ENCODE measurements at regions not wholly inside any gene's neighbourhood (a gene's known extent, or its start where the extent isn't known, plus 50 kb on each side); places are given as distances from the start of the nearest gene placed in this dataset.

DNA sequence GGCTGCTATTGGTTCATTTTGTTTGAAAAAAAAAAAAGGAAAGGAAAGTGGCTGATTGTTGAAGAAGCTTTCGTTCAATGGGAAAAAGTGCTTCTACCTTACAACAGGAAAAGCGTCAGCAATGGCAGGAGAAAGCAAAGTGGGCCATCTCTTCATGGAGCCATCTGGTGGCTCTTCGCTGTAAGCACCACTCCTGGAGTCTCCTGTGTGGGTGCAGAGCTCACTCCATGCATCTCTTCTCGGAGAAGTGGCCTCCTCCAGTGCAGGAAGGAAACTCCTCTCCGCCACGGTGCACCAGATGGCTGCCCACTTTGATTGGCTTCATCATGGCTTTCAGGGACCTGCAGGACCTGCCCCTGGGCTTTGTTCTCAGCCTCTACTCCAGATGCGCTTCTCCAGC, 250.9 kb downstream of the PTEN start:
- FAIRE-seq (no peak), DNase-seq (ENCODE audit: low read depth) (peak; percentile 39)
- no peak overlapping the region for H3K4me3 ChIP-seq (ENCODE audit: low read depth, low read length)
- TF ChIP-seq, protein P1, sequence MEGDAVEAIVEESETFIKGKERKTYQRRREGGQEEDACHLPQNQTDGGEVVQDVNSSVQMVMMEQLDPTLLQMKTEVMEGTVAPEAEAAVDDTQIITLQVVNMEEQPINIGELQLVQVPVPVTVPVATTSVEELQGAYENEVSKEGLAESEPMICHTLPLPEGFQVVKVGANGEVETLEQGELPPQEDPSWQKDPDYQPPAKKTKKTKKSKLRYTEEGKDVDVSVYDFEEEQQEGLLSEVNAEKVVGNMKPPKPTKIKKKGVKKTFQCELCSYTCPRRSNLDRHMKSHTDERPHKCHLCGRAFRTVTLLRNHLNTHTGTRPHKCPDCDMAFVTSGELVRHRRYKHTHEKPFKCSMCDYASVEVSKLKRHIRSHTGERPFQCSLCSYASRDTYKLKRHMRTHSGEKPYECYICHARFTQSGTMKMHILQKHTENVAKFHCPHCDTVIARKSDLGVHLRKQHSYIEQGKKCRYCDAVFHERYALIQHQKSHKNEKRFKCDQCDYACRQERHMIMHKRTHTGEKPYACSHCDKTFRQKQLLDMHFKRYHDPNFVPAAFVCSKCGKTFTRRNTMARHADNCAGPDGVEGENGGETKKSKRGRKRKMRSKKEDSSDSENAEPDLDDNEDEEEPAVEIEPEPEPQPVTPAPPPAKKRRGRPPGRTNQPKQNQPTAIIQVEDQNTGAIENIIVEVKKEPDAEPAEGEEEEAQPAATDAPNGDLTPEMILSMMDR (IDR thresholded peaks at IDR 0.05; ENCODE audit: insufficient read depth, low read length, severe bottlenecking) = peak; percentile 72
- H3K36me3 ChIP-seq (ENCODE audit: control insufficient read depth, insufficient read depth, low read length) = no peaks in the 10 kb centered on the region
- H3K27me3 ChIP-seq (ENCODE audit: control insufficient read depth, insufficient read depth, low read length) = no peaks in the 10 kb centered on the region

DNA sequence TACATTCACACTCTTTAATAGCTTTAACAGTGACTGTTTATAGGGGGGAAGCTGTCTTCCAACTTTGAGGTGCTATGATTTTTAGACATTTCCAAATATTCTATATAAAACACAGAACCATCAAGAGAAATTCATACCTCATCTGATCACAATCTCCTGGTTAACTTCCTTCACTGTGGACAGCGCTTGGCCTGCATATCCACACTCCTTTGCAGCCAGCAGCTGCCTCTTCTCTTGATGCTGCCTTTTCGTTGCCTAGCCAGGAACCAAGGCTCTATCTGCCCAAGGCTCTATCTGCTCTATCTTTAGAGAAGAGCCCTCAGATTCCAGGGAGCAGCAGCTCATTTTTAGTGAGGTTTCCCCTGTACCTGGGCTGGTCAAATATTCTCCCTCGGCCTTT, 252.0 kb downstream of the PTEN start:
- Histone ChIP-seq H3K27me3 (ENCODE audit: control insufficient read depth, insufficient read depth, low read length) (no peaks in the 10 kb centered on the region), H3K36me3 (ENCODE audit: control insufficient read depth, insufficient read depth, low read length) (no peaks in the 10 kb centered on the region), H3K4me3 (ENCODE audit: low read depth, low read length) (no peak overlapping the region)
- no peak for DNase-seq (ENCODE audit: low read depth)
- TF ChIP-seq, protein P1 (IDR thresholded peaks at IDR 0.05; ENCODE audit: insufficient read depth, low read length, severe bottlenecking) = no peak
- no peak for FAIRE-seq

DNA sequence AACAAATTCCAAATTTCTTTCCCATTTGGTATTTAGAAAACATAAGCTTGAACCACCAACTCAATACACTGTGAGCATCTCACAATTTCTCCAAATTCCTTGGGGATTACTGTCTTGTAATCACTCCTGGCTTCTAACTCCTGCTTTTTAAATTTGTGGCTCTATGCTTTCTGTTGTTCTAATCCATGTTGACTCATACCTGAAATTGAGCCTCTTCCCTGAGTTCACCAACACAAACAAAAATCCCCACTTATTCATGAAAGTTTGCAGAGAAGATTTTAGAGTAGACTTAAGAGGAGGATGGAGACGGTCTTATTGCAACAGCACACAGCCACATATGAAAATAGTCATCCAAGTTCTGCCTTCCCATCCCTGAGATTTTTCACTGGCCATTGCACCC, 252.5 kb downstream of the PTEN start:
- no peaks in the 10 kb centered on the region for H3K36me3 ChIP-seq (ENCODE audit: control insufficient read depth, insufficient read depth, low read length)
- H3K27me3 ChIP-seq (ENCODE audit: control insufficient read depth, insufficient read depth, low read length) = no peaks in the 10 kb centered on the region
- DNase-seq (ENCODE audit: low read depth) (peak; percentile 74), FAIRE-seq (no peak)
- no peak overlapping the region for H3K4me3 ChIP-seq (ENCODE audit: low read depth, low read length)
- TF ChIP-seq, protein P1 (IDR thresholded peaks at IDR 0.05; ENCODE audit: insufficient read depth, low read length, severe bottlenecking) = no peak

DNA sequence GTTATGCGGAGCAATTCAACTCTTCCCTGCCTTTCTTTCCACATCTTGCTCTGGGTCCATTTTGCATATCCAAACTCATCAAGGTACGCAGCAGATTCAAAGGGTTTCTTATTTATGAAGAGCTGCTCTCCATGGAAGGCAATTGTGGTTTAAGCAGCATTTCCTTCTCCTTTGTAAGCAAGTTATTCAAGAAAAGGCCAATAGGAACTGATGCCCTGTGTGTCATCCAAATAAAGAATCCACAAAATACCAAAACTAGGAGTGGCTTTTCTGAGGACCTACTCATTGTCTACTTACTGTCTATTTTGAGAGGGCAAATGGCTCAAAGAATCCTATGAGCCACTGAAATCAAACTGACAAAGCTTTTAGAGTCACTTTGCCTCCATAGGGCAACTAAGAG, 253.1 kb downstream of the PTEN start:
- peak; percentile 59 for DNase-seq (ENCODE audit: low read depth)
- TF ChIP-seq, protein P1 (IDR thresholded peaks at IDR 0.05; ENCODE audit: insufficient read depth, low read length, severe bottlenecking) = no peak
- no peak for FAIRE-seq
- Histone ChIP-seq H3K36me3 (ENCODE audit: control insufficient read depth, insufficient read depth, low read length) (no peaks in the 10 kb centered on the region), H3K27me3 (ENCODE audit: control insufficient read depth, insufficient read depth, low read length) (no peaks in the 10 kb centered on the region), H3K4me3 (ENCODE audit: low read depth, low read length) (no peak overlapping the region)

DNA sequence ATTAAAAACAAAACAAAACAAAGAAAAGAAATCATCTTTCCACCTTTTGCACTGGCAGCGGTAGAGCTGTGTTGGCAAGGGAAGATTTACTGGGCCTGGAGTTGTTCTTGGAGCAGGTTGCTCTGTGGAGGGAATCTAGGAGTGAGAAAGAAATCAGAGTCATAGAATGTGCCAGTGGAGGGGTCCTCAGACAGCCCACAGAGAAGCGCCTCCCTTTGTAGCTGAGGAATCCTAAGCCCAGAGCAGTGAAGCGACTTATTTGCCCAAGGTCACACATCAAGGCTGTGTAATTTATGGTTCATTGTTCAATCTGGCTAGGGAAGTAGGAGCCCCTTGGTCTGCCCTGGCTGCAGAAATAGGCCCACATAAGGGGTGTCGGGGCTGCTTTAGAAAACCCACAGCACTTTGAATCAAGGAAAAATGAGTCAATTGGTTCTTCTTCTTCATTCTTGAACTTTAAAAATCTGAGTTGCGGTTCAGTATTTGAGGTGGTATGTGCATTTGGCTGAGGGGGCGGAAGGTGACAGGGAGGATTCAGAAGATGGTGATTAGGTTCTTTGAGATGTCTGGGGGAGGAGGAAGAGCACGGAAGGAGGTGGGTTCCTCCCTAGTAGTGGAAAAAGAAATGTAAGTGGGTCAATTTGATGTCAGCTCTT, 253.7 kb downstream of the PTEN start:
- DNase-seq (ENCODE audit: low read depth) (no peak), FAIRE-seq (no peak)
- Histone ChIP-seq H3K27me3 (ENCODE audit: control insufficient read depth, insufficient read depth, low read length) (no peaks in the 10 kb centered on the region), H3K4me3 (ENCODE audit: low read depth, low read length) (no peak overlapping the region), H3K36me3 (ENCODE audit: control insufficient read depth, insufficient read depth, low read length) (no peaks in the 10 kb centered on the region)
- TF ChIP-seq, protein P1 (IDR thresholded peaks at IDR 0.05; ENCODE audit: insufficient read depth, low read length, severe bottlenecking) = no peak
